NOMO-1 treated with dmso at 0.1 percent for 144 hours (cell line): ENCODE measurements at regions not wholly inside any gene's neighbourhood (a gene's known extent, or its start where the extent isn't known, plus 50 kb on each side); places are given as distances from the start of the nearest gene placed in this dataset.

Experiments used
- DNase-seq: peaks from one replicate; lab custom pipeline; 2025; ENCODE audit not compliant: unreplicated experiment; lab: John Stamatoyannopoulos, UW

DNA sequence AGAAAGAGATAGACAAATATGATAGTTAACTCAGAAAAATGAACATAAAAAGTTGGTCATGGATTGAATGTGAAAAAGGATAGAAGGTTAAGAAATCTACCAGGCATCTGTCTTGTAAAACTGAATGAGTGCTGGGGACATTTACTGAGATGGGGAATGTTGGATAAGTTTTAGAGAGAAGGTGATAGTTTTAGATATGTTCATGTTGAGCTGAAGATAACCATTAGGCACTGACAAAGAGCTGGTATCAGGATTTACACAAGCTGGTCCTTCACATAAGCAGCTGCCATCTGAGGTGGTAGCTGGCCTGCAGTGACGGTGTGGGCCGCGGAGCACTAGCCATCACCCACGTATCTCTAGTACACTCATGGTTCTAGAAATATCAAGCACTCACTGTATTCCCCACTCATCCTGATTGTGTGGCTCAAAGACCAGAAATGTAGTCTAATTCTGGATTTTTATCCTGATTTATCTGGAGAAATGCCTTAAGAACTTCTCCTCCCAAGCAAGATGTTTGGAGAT lies 194.4 kb upstream of the KCNJ16 start:
- no peak for DNase-seq

DNA sequence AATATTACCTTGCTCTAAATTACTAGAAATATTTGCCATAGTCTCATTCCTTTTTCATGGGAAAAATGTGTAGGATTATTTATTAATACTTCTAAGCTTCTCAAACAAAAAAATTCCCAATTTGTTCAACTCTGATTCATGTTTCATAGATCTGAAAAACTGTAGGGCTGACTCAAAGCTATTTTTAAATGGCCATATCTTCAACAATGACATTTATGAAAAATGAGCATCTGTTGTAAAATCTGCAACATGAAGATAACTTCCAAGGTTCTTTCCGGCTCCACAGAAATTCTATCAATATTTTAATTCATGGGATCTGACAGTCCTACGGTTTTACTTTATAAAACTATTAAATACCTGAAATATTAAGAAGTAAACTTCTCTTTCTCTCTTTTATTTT lies 192.7 kb upstream of the KCNJ16 start:
- DNase-seq: no peak

DNA sequence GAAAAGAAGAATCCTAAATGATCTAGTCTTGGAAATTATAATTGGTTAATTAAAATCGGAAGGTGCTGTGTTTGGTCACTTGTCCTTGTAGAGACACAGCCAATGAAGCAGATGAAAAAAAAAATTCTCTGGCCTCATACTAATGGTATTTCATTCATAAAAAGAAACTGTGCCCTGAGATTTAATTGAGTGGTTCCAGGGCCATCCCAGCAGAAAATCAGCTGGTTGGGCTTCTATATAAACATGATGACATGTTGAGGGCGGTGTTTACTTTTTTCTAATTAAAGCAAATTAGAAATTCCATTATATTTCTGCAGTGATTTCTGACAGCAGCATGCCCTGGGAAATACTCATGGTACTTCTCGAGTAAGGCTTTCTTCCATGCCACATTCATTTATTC lies 191.9 kb upstream of the KCNJ16 start:
- no peak for DNase-seq

DNA sequence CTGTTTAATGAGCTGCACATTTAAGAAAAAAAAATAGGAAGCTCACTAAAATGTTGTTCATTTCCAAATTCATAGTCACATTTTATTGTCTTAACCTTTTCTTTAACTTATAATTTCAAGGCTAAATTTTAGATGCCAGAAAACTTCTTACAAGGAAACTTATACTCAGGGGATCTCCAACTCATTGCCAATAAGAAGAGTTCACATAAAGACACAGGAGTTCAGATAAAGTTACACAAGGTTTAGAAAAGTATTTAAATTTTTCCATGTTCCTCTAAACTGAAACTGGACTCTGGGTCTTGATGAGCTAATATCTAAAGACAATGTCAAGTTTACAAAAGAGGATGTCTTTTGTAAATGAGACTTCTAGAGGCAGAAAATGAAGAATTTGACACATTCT lies 190.7 kb upstream of the KCNJ16 start:
- DNase-seq: no peak

DNA sequence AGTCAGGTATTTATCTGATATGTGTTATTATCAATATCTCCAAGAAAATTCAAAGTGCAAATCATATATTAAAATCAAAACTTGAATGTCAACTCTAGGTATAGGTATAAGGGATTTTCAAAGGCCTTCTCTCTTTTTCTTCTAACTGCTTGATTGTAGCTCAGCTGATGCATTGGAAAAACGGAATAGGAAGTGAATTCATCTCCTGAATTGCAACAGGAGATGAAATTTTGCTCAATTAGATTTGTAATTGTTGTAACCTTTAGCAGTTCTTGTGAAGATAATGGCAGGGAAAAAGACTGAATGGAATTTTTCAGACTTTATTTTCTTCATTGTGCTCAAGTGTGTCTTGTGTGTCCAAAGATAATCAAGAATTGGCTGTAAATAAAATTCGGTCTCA lies 190.2 kb upstream of the KCNJ16 start:
- DNase-seq: peak; percentile 23

DNA sequence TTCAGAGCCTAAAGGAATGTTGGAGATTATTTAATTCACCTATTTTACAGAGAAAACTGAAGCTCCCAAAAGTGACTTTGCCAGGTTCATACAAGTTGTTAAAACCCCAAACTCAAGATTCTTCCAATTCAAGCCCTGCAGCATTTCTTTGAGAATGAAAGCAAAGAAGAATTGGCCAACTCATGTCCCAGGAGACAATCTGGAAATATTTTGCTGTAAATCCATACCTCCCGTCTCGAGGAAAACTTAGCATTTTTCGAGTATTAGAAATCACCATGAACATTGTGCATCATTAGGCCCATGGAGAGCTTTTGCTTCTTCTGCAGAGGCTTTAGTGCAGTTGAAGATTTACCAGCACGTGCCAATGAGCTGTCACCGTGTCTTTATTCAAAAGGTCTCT lies 176.4 kb upstream of the KCNJ16 start:
- DNase-seq: no peak

DNA sequence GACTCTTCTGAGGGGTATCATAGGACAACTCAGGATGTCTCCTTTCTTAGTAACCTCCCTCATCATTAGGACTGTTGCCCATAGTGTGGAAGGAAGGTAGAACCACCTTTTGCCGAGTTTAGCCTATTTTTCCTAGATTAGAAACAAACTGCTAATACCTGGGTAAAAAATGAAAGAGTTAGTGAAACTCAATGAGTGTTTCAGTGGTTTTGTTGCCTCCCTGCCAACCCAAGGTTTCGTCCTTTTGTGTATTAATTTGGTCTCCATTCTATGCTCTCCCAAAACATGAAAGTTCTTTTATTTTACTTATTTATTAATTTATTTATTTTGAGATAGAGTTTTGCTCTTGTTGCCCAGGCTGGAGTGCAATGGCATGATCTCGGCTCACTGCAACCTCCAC lies 174.9 kb upstream of the KCNJ16 start:
- DNase-seq: no peak

DNA sequence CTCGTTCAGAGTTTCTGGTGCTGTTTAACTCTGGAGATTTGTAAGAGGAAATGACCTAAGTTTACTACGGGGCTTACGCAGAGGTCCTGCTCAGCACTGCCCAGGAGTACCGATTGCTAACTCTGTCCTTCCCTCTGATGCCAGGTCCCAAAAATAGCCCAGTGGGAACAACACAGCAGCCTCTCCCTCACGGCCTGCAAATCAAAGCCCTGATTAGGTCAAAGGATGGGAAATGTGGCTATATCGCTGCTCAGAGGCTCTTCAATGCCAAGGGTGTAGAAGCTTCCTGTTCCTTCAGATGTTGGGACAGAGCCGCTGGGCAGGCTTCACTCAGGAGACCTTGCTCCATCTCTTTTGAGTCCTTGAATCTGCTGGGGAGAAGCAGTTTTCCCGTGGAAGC lies 174.2 kb upstream of the KCNJ16 start:
- DNase-seq: no peak

DNA sequence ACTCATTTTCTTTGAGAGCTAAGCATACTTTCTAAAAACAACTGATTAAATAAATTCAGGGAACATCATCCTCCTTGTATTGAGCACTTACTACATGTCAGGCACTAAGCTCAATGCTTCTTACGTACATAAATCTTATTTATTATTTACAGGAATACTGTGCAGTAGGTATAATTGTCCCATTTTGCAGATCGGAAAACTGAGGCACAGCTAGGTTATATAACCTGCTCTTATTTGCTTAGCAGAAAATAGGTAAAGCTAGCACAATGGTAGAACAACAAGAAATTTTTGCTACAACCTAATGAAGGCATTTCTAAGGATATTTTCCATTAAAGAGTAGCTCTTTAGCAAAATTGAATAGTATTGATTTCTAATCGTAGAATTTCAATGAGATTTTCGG lies 168.7 kb upstream of the KCNJ16 start:
- DNase-seq: no peak

DNA sequence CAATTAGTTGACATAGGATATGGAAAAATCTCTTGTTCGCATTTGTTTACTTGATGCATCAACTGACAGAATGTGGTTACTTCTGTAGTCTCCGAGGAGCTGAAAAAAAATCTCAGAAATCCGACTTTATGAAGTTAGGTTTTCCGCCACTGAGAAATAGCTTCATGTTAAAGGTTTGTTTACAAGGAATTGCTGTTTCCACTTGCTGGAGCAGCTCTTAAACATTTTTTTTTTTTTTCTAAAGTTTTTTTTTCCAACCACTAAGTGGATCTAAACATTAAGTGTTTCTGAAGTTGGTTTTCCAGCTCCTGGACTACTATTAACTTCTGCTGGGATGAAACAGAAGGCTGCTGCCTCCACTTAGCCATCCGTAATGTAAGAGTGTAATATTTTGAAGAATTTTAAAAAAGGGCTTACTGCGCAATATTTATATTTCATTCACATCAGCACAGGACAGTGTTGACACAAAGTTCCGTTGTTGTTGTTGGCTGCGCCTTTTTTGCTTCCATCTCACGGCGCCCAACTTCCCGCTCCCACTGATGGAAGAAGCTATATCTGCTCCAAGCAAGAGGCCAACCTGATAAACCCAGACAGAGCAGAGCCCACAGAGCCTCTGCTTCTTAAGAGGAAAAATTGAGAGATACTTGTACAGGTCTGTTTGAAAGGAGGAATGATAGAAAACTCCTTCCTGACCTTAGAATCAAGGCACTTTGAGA lies 167.7 kb upstream of the KCNJ16 start:
- DNase-seq: no peak

DNA sequence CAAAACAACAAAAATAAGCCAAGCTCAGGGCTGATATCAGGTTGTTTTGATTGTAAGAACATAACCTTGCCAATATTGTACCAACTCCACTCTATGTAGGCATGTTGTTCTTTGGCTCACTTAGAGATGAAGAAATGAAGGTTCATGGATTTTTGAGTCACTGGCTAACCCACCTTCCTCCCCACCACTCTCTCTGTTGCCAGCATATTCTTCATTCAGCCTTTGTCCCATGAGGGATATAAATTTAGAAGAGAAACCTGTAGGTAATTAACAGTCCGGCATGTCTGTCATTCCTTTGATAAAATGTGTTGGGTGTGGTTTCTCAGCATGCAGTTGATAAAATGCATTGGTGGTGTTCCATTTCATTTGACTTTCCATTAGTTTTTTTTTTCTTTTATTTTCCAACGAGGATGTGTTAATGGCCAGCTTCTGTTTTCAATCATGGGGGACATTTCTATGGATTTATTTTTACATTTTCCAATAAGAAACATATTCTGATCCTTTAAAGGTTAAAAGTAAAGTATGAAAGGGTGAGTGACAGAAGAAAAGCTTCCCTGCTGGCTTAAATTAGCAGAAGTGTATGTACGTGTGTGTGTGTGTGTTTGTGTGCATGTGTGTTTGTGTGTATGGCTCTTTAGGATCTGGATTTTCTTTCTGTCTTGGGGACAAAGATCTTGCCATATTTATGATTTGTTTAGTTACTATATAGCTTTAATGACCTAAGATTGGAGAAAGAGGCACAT lies 166.2 kb upstream of the KCNJ16 start:
- DNase-seq: no peak

DNA sequence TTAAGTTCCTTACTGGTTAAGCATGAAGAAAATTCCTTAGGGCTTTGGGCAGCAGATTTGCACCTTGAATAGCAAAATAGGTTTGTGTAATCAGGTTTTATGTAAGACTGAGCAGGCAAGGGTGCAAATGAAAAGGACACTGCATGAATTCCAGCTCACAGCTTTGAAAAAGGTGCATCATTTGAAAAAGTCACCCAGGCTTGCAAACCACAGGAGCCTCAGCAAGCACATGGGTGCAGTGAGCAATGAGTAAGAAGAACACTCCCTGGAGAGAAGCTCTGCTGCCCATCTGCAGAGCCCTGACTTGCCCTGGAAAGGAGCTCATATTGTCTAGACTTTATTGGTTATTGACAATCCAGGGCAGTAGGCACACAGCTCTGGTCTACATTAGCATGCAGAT lies 165.6 kb upstream of the KCNJ16 start:
- no peak for DNase-seq

DNA sequence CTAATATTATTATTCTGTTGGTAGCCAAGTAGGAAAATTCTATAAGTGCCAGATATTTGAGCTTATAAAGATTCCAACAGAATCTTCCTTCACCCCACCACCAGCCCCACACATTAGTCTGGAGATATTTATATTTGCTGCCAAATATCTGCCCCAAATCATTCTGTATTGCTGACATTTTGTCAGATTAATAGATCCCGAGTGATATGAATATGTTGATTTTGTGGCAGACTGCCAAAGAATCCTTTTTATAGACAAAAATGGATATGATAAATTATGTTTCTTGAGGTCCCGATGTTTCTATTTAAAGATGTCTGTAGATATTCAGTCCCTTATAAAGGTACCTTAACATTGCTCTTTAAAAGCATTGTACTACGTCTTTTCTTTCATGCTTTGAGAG lies 162.2 kb upstream of the KCNJ16 start:
- DNase-seq: no peak

DNA sequence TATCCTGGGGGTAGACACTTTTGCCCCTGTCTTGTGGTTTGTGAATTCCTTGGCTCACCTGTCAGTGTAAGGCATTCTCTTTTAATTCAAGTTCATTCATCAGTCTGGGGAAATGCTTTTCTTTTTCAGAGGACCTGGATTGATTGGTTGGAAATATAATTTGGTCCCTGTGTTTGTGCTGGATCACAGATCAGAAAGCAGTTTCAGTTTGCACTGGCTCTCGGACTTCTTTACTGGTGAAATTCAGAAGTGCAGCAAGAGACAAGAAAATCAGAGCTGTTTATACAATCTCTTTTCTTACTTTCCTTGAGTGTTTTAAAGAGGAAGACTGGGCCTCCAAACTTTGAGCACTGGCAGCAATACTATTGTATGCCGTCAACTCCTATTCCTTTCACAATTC lies 161.8 kb upstream of the KCNJ16 start:
- DNase-seq: no peak

DNA sequence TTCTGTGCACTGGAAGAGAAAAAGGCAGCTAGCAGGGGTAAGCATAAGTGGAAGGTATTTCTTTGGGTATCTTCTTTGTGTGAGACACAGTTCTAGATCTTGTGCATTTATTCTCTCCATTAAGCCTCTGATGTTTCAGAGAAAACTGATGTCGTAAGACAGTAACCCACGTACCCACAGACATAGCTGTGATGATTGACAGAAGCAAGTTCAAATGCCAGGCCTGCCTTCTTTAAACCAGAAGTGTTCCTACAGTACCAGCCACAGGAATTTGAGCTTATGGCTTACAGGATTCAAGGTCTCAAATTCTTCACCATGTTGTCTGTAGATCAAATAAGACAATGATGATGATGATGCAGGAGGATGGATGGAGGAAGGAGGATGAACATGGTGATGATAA lies 161.4 kb upstream of the KCNJ16 start:
- no peak for DNase-seq

DNA sequence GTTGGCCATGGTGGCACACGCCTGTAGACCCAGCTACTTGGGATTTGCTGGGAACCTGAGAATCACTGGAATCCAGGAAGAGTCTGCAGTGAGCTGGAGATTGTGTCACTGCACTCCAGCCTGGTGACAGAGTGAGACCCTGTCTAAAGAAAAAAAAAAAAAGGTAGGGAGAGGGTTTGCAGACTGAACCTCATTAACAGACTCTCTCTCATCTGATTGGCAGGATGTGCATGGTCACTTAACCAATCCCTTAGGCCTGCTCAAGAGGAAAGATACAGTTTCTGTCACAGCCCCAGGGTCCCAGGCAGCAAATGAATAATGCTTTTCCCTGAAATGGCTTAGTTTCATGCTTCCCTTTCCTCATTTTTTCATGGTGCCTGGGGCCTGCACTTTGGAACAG lies 160.5 kb upstream of the KCNJ16 start:
- no peak for DNase-seq

DNA sequence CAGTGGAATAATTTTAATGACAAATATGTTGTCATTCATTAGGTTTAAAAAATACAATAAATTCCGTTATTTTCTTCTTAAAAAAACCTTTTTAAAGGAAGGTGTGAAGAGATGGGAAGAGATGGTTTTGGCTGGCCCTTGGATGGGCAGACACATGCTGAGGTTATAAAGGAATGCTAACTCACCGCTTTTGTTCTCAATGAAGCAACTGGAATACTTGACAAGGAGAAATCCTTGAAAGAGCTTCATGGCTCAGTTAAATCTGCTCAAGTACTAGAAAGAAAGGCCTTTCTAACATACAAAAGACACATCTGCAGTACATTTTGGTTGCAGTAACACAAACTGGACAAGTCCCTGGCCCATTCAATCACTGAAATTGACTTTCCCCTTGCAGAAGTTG lies 158.3 kb upstream of the KCNJ16 start:
- no peak for DNase-seq

DNA sequence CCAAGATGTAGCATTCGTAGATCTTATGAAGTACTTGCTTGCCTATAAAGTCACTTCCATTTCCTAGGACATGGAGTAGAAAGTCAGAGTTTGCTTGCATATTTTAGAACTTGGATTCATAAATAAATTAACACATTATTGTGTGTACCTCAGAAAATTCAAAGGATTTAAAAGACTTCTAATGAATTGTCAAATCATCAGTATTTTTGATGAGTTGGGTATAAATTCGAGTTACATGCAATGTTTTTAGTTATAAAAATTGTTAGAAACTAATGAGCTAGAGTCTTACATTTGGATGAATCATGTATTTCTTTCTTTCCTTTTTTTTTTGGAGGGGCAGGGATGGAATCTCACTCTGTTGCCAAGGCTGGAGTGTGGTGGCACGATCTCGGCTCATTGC lies 156.9 kb upstream of the KCNJ16 start:
- DNase-seq: no peak

DNA sequence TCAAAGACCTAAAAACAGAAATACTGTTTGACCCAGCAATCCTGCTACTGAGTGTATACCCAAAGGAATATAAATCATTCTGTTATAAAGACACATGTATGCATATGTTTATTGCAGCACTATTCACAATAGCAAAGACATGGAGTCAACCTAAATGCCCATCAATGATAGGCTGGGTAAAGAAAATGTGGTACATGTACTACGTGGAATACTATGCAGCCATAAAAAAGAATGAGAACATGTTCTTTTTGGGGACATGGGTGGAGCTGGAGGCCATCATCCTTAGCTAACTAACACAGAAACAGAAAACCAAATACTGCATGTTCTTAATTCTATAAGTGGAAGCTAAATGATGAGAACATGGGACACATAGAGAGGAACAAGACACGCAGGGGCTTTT lies 155.2 kb upstream of the KCNJ16 start:
- no peak for DNase-seq

DNA sequence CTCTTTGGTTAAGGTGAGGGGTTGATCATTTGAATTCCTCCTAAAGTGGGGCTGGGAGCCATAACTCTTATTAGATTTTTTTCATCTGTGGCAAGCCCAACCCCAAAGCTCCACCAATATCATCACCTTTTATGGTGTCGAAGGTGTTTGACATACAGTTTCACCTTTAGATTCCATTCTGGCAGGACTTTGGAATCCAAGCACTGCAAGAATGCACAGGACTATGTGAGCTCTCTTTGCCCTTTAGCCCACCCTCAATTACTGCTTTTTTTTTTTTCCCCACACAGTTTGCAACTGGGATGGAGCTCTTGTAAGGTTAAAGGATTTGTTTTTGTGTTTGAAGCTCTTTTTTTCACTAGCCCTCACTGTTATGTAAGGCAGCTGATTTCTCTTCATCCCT lies 154.0 kb upstream of the KCNJ16 start:
- no peak for DNase-seq

DNA sequence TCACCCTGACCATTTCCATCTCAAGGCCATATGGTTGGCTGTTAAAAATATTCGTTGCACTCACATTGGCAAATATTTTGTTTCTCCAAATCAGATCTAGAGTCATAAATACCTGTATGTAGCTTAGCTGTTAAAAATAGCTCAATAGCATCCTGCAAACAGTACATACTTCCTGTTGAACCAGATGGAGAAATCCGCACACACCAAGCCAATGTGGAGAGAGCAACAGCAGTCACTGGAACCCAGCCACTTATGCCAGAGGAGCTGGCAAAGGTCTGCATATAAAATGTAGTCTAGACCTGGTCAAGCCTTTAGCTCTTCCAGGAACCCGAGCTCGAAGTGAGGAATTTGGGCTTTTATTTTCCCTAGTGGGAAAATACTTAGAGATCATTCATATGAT lies 146.4 kb upstream of the KCNJ16 start:
- no peak for DNase-seq

DNA sequence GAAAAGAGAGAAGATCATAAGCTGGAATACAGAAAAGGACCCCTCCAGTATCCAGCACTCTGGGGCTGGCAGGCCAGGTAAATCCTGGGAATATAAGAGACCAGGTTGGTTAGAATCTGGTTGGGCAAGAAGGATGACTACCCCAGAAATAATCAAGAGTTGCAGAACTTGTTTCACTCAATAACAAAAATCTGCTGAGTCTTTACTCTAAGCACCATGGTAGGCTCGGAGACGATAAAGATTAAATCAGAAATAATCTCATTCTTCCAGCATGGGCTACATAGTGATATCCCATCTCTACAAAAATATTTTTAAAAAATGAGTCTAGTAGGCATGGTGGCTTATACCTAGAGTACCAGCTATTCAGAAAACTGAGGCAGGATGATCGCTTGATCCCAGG lies 138.0 kb upstream of the KCNJ16 start:
- DNase-seq: no peak

DNA sequence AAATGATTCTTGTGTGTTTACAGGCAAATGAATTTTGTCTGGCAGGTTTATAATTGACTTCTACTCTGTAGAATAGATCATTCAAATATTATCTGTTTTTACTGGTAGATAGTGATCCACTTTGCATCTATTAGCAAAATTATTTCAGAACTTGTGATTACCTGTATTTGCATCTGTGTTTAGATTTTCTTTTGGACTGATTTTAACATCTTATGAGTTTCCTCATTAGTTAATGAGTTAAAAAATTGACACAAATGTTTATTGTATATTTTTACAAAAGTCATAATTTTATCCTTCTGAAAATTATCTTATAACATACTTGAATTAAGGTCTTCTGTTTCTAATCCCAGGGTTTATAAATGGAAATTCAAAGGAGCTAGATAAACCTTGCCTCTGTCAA lies 132.0 kb upstream of the KCNJ16 start:
- no peak for DNase-seq
